Nephron (organoid): ENCODE measurements at regions not wholly inside any gene's neighbourhood (a gene's known extent, or its start where the extent isn't known, plus 50 kb on each side); places are given as distances from the start of the nearest gene placed in this dataset.

ENCODE experiments used
- H3K27ac Mint-ChIP-seq, 3 experiments: 2 replicates each; pipeline ENCODE4 v1.8.0; 2020; ENCODE audit warnings: mixed read lengths in 3 of 3, mild to moderate bottlenecking in 2 of 3, moderate library complexity in 1 of 3
- H3K27me3 Mint-ChIP-seq: 2 replicates; pipeline ENCODE4 v1.8.0; 2021; ENCODE audit warnings: low read depth, mild to moderate bottlenecking, moderate library complexity, mixed read lengths
- H3K36me3 Mint-ChIP-seq: 2 replicates; pipeline ENCODE4 v1.8.0; 2020; ENCODE audit warnings: low read depth, mixed read lengths
- H3K4me1 Mint-ChIP-seq: 2 replicates; pipeline ENCODE4 v1.8.0; 2020; ENCODE audit warnings: mixed read lengths
- H3K4me3 Mint-ChIP-seq, 3 experiments: 2 replicates each; pipeline ENCODE4 v1.8.0; 2020; ENCODE audit warnings: mild to moderate bottlenecking in 3 of 3, mixed read lengths in 3 of 3, moderate library complexity in 2 of 3
- H3K9me3 Mint-ChIP-seq: 2 replicates; pipeline ENCODE4 v1.8.0; 2020; ENCODE audit warnings: mixed read lengths
- TF ChIP-seq, protein P1 (sequence below), 3 experiments: fragments of 200-600 bp; sonication (generic); IDR thresholded peaks; one replicate each; pipeline ENCODE4 v1.5.0; 2021; ENCODE audit warnings: antibody characterized with exemption in 3 of 3; ENCODE audit not compliant: unreplicated experiment in 3 of 3

DNA sequence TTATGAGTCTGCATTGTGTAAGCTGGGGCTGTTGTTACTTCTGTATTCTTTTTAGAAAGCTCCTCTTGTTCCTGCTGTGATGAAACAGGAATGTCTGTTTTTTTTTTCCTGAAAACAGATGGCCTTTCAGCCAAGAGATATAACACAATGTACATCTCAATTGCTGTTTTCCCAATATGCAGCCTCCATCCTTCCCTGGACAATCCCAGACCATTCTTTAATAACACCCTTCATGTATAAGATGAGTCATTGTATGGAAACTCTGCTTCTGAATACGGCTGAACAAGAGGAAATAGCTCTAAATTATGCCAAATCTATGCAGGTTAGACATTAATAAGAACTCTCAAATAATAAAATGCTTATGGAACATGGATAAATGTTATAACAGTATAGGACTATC lies 60.2 kb upstream of the LRRC4C start:
- Mint-ChIP-seq H3K36me3 (no peaks in the 10 kb centered on the region), H3K4me3 (no peak overlapping the region), H3K9me3 (no peaks in the 10 kb centered on the region), H3K27ac (no peak overlapping the region), H3K4me1 (no peaks in the 10 kb centered on the region), H3K27me3 (no peaks in the 10 kb centered on the region)
- TF ChIP-seq, protein P1, sequence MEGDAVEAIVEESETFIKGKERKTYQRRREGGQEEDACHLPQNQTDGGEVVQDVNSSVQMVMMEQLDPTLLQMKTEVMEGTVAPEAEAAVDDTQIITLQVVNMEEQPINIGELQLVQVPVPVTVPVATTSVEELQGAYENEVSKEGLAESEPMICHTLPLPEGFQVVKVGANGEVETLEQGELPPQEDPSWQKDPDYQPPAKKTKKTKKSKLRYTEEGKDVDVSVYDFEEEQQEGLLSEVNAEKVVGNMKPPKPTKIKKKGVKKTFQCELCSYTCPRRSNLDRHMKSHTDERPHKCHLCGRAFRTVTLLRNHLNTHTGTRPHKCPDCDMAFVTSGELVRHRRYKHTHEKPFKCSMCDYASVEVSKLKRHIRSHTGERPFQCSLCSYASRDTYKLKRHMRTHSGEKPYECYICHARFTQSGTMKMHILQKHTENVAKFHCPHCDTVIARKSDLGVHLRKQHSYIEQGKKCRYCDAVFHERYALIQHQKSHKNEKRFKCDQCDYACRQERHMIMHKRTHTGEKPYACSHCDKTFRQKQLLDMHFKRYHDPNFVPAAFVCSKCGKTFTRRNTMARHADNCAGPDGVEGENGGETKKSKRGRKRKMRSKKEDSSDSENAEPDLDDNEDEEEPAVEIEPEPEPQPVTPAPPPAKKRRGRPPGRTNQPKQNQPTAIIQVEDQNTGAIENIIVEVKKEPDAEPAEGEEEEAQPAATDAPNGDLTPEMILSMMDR (IDR thresholded peaks at IDR 0.05; ENCODE audit: unreplicated experiment in 3 of 3) = no peak

DNA sequence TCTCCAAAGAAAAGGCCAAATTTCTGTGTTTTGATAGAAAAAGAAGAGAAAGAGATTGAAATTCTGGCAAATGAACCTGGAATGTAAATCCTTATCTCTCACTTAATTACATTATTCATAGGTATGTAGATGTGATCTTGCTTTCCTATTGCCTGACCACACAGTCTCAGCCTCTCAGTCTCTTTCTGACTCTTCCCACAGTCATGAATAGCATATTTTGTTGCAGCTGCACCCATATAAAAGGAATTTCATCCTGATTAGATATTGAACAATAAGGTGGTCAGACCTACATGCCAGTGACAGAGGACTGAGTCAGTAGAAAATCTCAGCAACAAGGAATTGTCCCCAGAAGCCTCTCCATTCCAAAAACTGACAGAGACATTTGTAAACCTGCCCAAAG lies 62.9 kb upstream of the LRRC4C start:
- TF ChIP-seq, protein P1 (IDR thresholded peaks at IDR 0.05; ENCODE audit: unreplicated experiment in 3 of 3) = no peak
- H3K4me3 Mint-ChIP-seq = no peak overlapping the region
- no peak overlapping the region for H3K27ac Mint-ChIP-seq
- H3K27me3 Mint-ChIP-seq = no peaks in the 10 kb centered on the region
- no peaks in the 10 kb centered on the region for H3K9me3 Mint-ChIP-seq
- no peaks in the 10 kb centered on the region for H3K36me3 Mint-ChIP-seq
- H3K4me1 Mint-ChIP-seq = no peaks in the 10 kb centered on the region

DNA sequence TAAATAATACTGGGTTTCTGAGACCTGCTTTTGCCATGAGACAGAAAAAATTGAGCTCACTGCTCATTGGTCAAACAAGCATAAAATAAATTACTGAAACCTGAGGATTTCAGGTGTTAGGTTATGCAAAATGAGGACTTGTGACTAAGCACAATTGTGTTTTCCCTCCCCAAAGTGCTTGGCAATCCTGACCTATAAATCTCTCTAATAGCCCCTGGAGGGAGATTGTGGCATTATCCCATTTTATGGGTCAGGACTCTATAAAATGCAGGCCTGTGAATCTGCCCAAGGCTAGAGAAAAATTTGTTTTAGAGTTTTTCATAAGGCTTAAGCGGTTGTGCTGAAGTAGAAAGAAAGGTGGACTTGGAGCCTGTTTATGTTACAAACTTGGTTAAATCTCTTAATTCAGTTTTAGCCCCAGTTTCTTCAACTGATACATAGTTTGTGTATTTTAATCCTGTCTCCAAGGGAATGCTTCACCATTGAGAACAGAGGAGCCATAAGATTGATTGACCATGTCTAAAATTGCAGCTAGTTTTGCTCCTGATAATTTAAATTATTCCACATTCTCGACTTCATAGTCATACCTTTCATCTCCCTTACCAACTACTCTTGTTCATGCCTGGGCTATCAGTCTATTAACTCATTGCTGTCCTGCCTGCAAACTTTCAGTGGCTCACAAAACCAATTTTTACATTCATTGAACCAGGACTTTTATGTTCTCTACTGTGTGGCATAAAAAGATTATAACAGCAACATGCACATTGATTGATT lies 63.6 kb upstream of the LRRC4C start:
- TF ChIP-seq, protein P1 (IDR thresholded peaks at IDR 0.05; ENCODE audit: unreplicated experiment in 3 of 3) = no peak
- no peak overlapping the region for H3K27ac Mint-ChIP-seq

DNA sequence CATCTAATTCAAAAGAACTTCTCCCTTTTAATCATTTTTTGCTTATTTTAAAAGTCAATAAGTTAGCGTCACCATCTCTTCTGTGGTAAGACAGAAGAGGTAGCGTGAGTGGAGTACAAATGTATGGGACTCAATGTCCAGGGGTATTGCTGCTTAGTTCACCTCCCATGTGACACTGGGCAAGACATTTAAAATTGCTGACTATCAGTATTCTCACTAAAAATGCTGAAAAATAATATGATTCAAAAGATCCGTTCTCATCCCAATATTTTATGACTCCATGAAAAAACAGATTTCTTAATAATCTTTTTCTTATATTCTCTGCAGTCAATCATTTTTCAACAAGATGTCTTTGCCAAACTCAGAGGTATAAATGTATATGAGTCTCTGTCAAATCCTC lies 68.1 kb upstream of the LRRC4C start:
- Mint-ChIP-seq H3K27me3 (no peaks in the 10 kb centered on the region), H3K9me3 (no peaks in the 10 kb centered on the region), H3K27ac (no peak overlapping the region), H3K4me1 (no peaks in the 10 kb centered on the region), H3K4me3 (no peak overlapping the region), H3K36me3 (no peaks in the 10 kb centered on the region)
- TF ChIP-seq, protein P1 (IDR thresholded peaks at IDR 0.05; ENCODE audit: unreplicated experiment in 3 of 3) = no peak

More for the DNA sequence above, 63.6 kb upstream of the LRRC4C start:
- no peak overlapping the region for H3K4me3 Mint-ChIP-seq
- H3K9me3 Mint-ChIP-seq = no peaks in the 10 kb centered on the region
- no peaks in the 10 kb centered on the region for H3K4me1 Mint-ChIP-seq
- H3K27me3 Mint-ChIP-seq = no peaks in the 10 kb centered on the region
- H3K36me3 Mint-ChIP-seq = no peaks in the 10 kb centered on the region

DNA sequence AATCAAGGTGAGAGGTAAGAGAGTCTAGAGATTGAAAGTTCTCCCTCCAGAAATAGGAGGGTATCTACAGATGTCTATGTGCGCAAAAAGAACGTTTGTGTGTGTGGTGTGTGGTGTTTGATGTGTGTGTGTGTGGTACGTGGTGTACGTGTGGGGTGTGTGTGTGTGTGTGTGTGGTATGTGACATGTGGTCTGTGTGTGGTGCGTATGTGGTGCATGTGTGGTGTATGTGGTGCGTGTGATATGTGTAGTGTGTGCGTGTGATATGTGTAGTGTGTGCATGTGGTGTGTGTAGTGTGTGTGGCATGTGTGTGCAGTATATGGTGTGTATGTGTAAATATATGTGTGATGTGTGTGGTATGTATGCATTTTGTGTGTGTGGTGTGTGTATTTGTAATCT lies 73.0 kb upstream of the LRRC4C start:
- Mint-ChIP-seq H3K4me1 (no peaks in the 10 kb centered on the region), H3K9me3 (no peaks in the 10 kb centered on the region), H3K4me3 (no peak overlapping the region), H3K27ac (no peak overlapping the region), H3K27me3 (no peaks in the 10 kb centered on the region), H3K36me3 (no peaks in the 10 kb centered on the region)
- TF ChIP-seq, protein P1 (IDR thresholded peaks at IDR 0.05; ENCODE audit: unreplicated experiment in 3 of 3) = no peak

DNA sequence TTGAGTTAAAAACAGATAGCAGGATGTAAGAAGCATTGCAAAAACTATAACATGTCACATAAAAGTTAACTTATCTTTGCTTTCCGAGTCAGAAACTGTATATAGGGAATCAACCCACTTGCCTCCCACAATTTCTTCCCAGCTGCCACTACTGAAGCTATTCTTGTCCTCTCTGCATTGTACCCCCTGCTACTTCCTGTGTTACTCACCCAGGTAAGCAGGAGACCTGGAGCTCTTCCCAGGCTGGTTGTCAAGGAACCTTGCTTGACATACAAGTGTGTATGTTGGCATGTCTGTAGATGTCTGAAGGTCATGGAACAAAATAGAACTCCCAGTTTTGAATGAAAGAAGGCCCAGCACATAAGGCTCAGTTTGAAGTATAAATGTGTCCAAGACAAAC lies 74.3 kb upstream of the LRRC4C start:
- TF ChIP-seq, protein P1 (IDR thresholded peaks at IDR 0.05; ENCODE audit: unreplicated experiment in 3 of 3) = no peak
- Mint-ChIP-seq H3K4me1 (no peaks in the 10 kb centered on the region), H3K27me3 (no peaks in the 10 kb centered on the region), H3K36me3 (no peaks in the 10 kb centered on the region), H3K27ac (no peak overlapping the region), H3K9me3 (no peaks in the 10 kb centered on the region), H3K4me3 (no peak overlapping the region)
